GM19328 (cell line): ENCODE measurements at regions not wholly inside any gene's neighbourhood (a gene's known extent, or its start where the extent isn't known, plus 50 kb on each side); places are given as distances from the start of the nearest gene placed in this dataset.
"Not testable (repeated sequence)": the region's sequence is repeated elsewhere in the genome, so short reads cannot be mapped to it uniquely, and the experiment has no call there.

ENCODE experiments used
- ATAC-seq: cut with Tn5 transposase; IDR thresholded peaks from one replicate; pipeline ENCODE4 v1.9.1; 2021; ENCODE audit warnings: mild to moderate bottlenecking, moderate library complexity; ENCODE audit not compliant: unreplicated experiment

- no peak for ATAC-seq
Measured at GRCh38 chr9:129305246-129305645, 127.2 kb upstream of the IER5L start.

DNA sequence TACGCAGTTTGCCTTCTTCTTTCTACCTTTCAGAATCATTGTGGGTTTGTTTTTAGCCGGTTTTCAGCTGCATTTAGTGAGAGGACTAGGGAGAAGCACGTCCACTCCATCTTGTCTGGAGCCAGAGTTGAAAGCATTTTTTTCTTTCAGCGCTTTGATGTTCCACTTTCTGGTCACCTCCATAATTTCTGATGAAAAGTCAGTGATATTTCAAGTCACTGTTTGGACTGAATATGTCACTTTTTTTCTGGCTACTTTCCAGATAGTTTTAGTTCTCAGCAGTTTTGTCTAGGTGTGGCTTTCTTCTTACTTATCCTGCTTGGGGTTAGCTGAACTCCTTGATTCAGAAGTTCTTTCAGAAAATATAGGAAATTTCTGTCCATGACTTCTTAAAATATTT is 123.9 kb upstream of the IER5L start:
- ATAC-seq, result no peak

- not testable (repeated sequence) for ATAC-seq
Measured at GRCh38 chr9:129296195-129296594, 118.1 kb upstream of the IER5L start.

- ATAC-seq, result no peak
Measured at GRCh38 chr9:129291041-129291501, 113.0 kb upstream of the IER5L start.

- no peak for ATAC-seq
Measured at GRCh38 chr9:129290606-129291005, 112.5 kb upstream of the IER5L start.

- ATAC-seq, result no peak
Measured at GRCh38 chr9:129289883-129290282, 111.8 kb upstream of the IER5L start.

DNA sequence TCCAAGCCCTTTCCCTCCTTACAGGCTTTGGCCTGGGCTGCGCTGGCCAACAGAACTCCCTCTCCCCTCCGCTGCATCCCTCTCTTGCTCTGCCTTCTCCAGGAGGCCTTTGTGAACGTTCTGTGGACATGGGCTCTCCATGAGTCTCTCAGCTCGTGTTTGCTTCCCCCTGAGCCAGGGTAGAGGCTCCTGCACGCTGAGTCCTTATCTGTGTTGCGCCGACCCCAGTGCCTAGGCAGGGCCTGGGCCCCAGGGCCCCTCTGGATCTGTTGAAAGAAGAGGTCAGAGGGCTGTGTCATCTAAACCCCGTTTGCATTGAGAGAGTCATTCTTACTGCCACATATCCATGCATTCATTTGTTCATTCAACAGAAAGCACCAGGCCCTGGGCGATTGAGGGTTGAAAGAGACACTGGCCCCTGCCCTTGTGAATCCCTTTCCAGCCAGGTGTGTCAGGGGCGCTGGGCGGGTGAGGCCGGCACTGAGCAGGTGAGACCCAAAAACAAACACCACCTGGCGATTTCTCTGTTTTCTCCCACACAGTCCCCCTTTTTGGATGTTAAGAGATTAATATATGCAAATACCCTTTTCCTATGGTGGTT is 111.2 kb upstream of the IER5L start:
- no peak for ATAC-seq

DNA sequence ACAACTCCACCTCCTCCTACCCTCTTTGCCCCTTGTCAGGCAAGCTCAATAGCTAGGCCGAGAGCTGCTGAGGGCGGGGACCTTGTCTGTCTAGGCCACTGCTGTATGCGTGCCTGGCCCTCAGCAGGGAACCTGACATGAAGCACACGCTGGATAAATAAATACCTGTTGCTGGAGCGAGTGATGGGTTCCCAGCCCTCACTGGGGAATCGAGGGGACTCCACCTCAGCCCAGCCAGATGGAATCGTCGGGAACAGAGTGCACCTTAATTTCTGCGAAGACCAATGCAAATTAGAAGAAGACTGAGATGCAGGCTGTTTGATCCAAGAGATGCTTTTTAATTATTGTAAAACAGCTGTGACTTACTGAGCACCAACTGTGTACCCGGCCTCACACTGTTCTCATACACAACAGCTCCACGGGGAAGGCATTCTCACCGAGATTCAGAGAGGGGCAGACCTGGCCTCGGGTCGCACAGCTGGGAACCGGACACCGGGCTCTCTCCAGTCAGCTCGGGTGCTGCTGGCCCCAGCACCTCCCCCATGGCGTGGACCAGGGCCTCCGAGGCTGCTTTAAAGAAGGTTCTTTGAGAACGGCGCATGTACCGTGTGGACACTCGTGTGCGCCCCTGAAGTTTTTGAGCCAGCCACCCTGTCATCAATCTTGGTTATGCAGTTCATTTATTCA is 109.7 kb upstream of the IER5L start:
- ATAC-seq, result no peak

DNA sequence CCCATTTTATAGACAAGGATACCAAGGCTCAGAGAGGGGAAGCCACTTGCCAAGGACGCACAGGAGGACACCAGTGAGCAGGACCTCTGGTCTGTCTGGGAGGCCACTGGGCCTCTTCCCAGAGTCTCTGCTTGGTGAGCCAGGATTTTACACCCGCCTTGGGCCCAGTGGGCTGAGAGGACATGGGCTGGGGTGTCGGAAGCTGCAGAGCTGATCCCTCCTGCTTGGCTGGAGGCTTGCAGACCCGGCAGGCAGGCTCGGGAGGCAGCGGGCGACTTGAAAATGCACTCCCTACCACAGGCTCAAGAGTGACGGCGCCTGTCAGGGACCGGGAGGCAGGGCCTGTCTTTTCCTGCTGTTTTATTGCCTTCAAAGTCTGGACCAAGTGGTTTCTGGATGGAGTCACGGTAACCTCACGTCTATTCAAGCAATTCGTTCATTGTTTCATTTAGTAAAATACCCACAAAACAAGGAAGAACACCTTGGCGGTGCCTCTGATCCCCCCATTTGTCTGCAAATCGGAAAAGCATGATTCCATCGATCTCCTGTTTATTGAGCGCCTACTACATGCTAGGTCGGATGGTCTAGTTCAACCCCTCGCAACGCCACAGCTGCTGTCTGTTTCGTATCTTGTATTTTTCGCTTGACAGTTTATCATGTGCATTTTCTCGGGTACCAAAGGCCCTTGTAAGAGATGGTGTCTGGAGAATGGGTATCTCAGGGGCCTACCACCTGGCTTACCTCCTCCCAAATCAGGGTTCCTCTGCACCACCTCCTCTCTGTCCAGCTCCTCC is 108.1 kb upstream of the IER5L start:
- no peak for ATAC-seq

DNA sequence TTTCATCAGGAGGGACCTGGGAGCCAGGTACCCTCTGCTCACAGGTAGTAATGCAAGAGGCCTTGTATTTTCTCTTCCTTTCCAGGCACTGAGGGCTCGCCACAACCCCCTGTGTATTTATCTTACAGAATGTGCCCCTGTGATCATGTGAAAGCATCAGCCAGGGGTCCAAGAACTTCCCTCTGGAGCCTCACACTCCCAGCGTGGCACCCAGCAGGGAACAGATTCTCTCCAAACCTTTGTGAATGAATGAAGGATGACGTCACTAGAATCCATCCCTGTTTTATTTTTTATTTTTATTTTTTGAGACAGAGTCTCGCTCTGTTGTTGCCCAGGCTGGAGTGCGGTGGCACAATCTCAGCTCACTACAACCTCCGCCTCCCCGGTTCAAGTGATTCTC is 107.3 kb upstream of the IER5L start:
- no peak for ATAC-seq

GRCh38 chr9:129284607-129285291 is 106.7 kb upstream of the IER5L start:
- no peak for ATAC-seq

GRCh38 chr9:129283705-129284606 is 105.9 kb upstream of the IER5L start:
- no peak for ATAC-seq

DNA sequence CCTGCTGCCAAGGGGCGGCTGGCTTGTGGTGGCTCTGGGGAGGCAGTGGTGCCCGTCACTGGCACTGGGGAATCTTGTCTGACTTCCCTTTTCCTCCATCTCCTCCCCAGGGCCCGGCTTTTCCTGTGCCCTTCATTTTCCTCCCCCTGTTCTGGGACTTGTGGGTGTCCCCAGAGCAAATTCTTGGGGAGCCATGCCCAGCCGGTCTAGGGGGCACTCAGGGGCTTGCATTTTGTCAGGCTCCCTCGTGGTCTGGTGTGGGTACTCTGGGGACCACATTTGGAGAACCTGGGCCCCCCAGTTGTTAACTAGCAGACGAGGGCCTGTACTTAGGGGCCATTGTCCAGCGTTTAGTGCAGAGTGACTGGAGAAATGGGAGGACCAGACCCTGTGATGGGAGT is 105.2 kb upstream of the IER5L start:
- ATAC-seq, result no peak

DNA sequence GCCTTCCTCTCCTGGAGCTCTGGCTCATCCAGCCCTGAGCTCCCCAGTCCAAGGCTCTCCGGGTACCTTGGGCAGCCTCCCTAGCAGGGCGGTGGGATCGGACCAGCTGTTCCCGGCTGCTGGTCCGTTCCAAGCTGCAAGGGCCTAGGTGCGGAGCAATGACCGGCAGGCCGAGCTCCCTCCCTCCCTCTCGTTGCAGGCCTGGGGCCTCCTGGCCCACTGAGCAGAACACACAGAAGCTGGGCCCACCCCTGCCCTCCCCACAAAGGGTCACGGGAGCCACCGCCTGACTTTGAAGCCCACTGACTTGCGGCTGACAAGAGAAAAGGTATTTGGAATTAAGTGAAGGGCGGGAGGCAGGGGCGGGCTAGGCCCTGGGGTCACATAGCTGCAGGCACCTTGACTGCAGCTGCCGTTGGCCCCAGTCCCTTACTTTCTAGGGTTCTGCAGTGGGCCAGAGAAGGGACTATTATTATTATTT is 104.7 kb upstream of the IER5L start:
- ATAC-seq, result no peak

DNA sequence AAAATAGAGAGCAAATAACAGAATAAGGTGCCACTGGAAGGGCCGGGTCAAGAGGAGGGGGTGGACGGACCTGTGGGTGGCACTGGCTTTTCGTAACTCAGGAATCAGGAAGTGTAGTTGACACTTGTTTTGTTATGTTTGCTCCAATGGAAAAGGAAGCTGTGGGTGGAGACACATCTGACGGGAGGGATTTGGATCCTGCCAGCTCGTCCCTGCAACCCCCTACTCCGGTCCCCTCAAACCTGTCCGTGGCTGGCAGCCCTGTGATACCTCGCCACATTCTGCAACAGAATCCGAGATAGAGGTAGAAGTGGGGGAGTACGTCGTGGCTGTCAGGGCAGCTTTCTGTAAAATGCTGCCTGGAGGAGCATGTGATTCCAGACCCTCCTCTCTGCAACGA is 104.2 kb upstream of the IER5L start:
- ATAC-seq, result no peak

DNA sequence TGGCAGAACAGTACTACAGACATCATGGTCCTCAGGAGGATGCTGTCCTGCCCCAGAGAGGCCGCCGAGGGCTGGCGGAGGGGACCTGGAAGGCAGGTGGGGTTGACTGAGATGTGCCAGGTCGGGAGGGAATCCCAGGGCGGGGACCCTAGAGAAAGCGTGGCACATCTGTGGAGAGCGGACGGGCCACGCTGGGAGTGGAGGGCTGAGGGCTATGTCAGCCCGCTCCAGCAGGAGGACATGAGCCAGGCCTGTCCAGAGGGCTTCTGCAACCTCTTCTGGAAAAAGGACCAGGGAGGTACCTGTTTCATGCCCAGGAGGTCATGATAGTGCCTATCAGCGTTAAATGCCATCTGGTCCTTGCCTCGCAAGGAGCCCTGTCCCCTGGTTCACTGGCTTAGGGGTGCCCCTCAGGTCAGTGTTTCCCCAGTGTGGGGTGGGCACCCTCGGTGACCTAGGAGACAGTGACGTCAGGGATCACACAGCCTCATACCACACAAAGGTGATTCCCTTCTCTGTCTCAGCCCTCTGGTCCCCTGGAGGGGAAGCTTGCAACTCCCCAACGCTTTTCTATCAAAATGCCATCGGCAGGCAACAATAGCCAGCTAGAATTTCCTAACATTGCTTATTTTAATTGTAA is 103.6 kb upstream of the IER5L start:
- ATAC-seq, result no peak

GRCh38 chr9:129280623-129281271 is 102.7 kb upstream of the IER5L start:
- no peak for ATAC-seq

DNA sequence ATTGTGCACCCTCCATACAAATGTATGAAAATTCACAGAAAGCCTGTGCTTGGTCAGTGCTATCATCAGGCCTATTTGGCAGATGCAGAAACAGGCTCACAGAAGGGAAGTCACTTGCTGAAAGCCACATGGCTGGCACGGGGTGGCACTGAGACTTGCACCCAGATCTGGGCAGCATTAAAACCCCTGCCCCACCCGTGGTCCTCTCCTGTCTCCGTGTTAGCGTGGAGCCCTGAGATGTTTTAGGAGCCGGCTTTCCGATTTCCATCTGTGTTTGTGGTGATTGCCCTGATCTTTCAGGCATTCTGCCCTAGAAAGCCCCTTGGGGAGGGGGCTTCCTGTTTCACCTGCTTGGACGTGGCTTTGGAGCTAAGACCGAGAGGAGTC is 102.2 kb upstream of the IER5L start:
- ATAC-seq, result no peak
